HepG2 (cell line): ENCODE measurements at regions not wholly inside any gene's neighbourhood (a gene's known extent, or its start where the extent isn't known, plus 50 kb on each side); places are given as distances from the start of the nearest gene placed in this dataset.
"Not testable (repeated sequence)": the region's sequence is repeated elsewhere in the genome, so short reads cannot be mapped to it uniquely, and the experiment has no call there.

Experiments used
- ATAC-seq: fragments of 200-7000 bp; cut with Tn5 transposase; 3 replicates; pipeline ENCODE4 v1.9.1; 2020; ENCODE audit warnings: mild to moderate bottlenecking, moderate library complexity
- BruUV-seq: library from RNA; stranded (reverse); fragments of 400-500 nt; replicated peaks from 2 replicates; lab custom pipeline; 2021; lab: Mats Ljungman, UMichigan
- CTCF ChIA-PET: fragments of 300-600 bp; formaldehyde crosslinking; extraction: SDS; loops from one replicate; lab custom pipeline; 2021; ENCODE audit warnings: low total read pairs, inconsistent platforms, low intra/inter-chr PET ratio; lab: Yijun Ruan, JAX
- POLR2A ChIA-PET: fragments of 350-600 bp; sonication (Branson Sonifier 250); formaldehyde crosslinking; loops from one replicate; lab custom pipeline; 2020; ENCODE audit warnings: antibody characterized with exemption, inconsistent platforms; lab: Yijun Ruan, JAX
- DNase-seq: peaks from one replicate; pipeline ENCODE4 v3.0.0-alpha.2; 2015; ENCODE audit warnings: low spot score
- FAIRE-seq: peaks from 3 replicates; lab custom pipeline; 2011; peaks lifted over from hg19 to GRCh38; lab: Jason Lieb, UNC
- H2AFZ ChIP-seq: one replicate; pipeline ENCODE4 v1.6.1; 2011; ENCODE audit warnings: low read length, inconsistent platforms
- H3K27ac ChIP-seq: fragments of 300-600 bp; 3 replicates; pipeline ENCODE4 v1.8.0; 2011; ENCODE audit warnings: mixed run types, mild to moderate bottlenecking, mixed read lengths, low read length, inconsistent platforms; ENCODE audit not compliant: insufficient read depth; ENCODE audit errors: extremely low read length
- H3K27me3 ChIP-seq, 2 experiments: fragments of 200-600 bp in 1 of 2; 2 replicates in 1 of 2; 3 replicates in 1 of 2; pipeline versions ENCODE4 v1.6.0 to v1.8.0; 2011; ENCODE audit warnings: low read length in 2 of 2, mild to moderate bottlenecking in 2 of 2, moderate library complexity in 2 of 2, inconsistent platforms in 1 of 2; ENCODE audit not compliant: insufficient read depth in 2 of 2, control insufficient read depth in 1 of 2
- H3K36me3 ChIP-seq, 2 experiments: fragments of 200-600 bp in 1 of 2; replicated peaks in 1 of 2; 2 replicates in 1 of 2; 3 replicates in 1 of 2; pipeline versions ENCODE4 v1.5.1 to v1.8.0; 2011; ENCODE audit warnings: low read length in 2 of 2, inconsistent platforms in 1 of 2; ENCODE audit not compliant: insufficient read depth in 2 of 2, control insufficient read depth in 1 of 2
- H3K4me1 ChIP-seq: 2 replicates; pipeline ENCODE4 v1.5.1; 2012; ENCODE audit warnings: low read length, inconsistent platforms; ENCODE audit not compliant: insufficient read depth
- H3K4me2 ChIP-seq: 2 replicates; pipeline ENCODE4 v1.6.0; 2011; ENCODE audit warnings: low read depth, low read length, inconsistent platforms
- H3K4me3 ChIP-seq, 3 experiments: fragments of 200-600 bp in 1 of 3; sonication (generic), shearing (Covaris generic) in 1 of 3; replicated peaks in 1 of 3; 2 replicates each; pipeline ENCODE4 v1.5.1; 2011 to 2016; ENCODE audit warnings: low read length in 3 of 3, inconsistent platforms in 2 of 3, low read depth in 2 of 3, mild to moderate bottlenecking in 2 of 3, control low read depth in 1 of 3, mixed read lengths in 1 of 3; ENCODE audit not compliant: insufficient read depth in 1 of 3
- H3K79me2 ChIP-seq: one replicate; pipeline ENCODE4 v1.6.1; 2011; ENCODE audit warnings: low read length, inconsistent platforms; ENCODE audit not compliant: insufficient read depth
- H3K9ac ChIP-seq: 2 replicates; pipeline ENCODE4 v1.6.0; 2011; ENCODE audit warnings: mild to moderate bottlenecking, low read depth, low read length, inconsistent platforms; ENCODE audit not compliant: insufficient read depth
- H3K9me3 ChIP-seq: 2 replicates; pipeline ENCODE4 v1.5.1; 2012; ENCODE audit warnings: mild to moderate bottlenecking, low read length
- H4K20me1 ChIP-seq: 2 replicates; pipeline ENCODE4 v1.6.0; 2011; ENCODE audit warnings: inconsistent platforms, mild to moderate bottlenecking, low read length, moderate library complexity; ENCODE audit not compliant: insufficient read depth
- WGBS: methylation state at CpG from one replicate; pipeline ENCODE4 v1.1.6; 2017; ENCODE audit warnings: low lambda C conversion rate; 5-methylcytosine and 5-hydroxymethylcytosine counted together
- in situ Hi-C: cut with HindIII; loops from 2 replicates; pipeline ENCODE4 v1.10.0; 2017; ENCODE audit warnings: low pct_unique_long_range_greater_than_20kb; ENCODE audit not compliant: extremely low pct_ligation_motif_present
- intact Hi-C: fragments of 100-400 bp; cut with micrococcal nuclease; formaldehyde crosslinking; loops from one replicate; pipeline ENCODE4 v1.10.0; 2022; ENCODE audit not compliant: unreplicated experiment

DNA sequence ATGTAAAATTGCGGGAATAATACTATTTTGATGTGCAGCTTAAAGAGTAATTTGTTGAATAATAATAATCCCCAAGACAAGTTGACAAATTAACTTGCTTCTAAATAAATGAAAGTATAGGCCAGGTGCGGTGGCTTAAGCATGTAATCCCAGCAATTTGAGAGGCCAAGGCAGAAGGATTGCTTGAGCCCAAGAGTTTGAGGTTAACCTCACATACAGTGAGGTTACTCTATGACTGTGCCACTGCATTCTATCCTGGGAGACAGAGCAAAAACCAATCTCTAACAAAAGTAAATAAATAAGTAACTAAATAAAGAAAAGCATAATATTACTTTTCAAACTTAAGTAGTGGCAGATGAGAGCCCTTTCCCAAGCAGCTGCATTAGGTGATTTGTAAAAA is 2341.0 kb downstream of the EPHA3 start:
- H2AFZ ChIP-seq, H3K9ac ChIP-seq, H3K27me3 ChIP-seq, intact Hi-C loops, H3K79me2 ChIP-seq, H3K4me1 ChIP-seq, FAIRE-seq, DNase-seq, H4K20me1 ChIP-seq, H3K4me2 ChIP-seq, H3K36me3 ChIP-seq, H3K27ac ChIP-seq, in situ Hi-C loops, POLR2A ChIA-PET, CTCF ChIA-PET, H3K4me3 ChIP-seq, H3K9me3 ChIP-seq, ATAC-seq, BruUV-seq: not testable (repeated sequence)
- WGBS = 10% methylated on average over 2 of the region's 2 CpGs

DNA sequence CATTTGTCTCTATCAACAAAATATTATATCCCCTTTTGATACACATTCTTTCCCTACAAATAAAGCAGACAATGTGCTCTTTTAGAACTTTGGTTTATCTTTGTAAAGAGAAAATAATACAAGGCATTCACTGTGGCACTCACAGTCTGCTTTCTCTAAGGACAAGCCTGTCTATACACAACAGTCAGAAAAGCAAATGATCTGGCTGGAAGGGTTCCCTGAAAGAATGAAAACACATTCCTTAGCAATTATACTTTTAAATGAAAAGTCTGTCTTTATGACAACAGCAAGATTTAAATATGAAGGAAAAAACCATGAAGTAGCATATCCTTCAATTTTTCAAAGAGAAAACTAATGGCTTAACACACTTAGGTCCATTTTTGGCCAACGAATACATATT is 2359.1 kb downstream of the EPHA3 start:
- in situ Hi-C loops, H3K4me1 ChIP-seq, H3K9ac ChIP-seq, DNase-seq, H2AFZ ChIP-seq, H4K20me1 ChIP-seq, H3K27me3 ChIP-seq, ATAC-seq, BruUV-seq, intact Hi-C loops, H3K4me3 ChIP-seq, H3K4me2 ChIP-seq, H3K36me3 ChIP-seq, H3K27ac ChIP-seq, H3K79me2 ChIP-seq, FAIRE-seq, H3K9me3 ChIP-seq, CTCF ChIA-PET, POLR2A ChIA-PET: not testable (repeated sequence)
- WGBS = 0% methylated on average over 1 of the region's 1 CpG

DNA sequence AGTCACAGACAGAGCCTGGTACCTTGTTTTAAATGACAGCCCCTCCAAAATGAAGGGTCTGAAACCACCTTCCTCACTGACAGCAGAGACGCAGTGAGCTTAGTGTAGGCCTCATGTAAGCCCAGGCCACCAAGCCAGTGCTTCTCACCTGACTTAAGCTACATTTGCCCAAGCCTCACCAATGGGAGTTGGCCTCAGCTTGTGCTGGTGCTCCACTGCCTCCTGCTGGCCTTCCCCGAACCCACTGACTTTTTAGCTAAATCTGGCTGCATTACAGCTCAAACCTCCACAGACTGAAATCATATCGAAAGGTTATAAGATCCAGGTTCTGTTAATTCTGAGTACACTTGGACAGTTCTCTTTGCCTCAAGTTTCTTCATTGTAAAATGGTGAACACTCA is 2361.8 kb downstream of the EPHA3 start:
- in situ Hi-C loops, H3K4me2 ChIP-seq, H2AFZ ChIP-seq, H3K4me3 ChIP-seq, H3K27me3 ChIP-seq, intact Hi-C loops, H3K9ac ChIP-seq, BruUV-seq, CTCF ChIA-PET, H3K4me1 ChIP-seq, H4K20me1 ChIP-seq, DNase-seq, H3K36me3 ChIP-seq, H3K9me3 ChIP-seq, ATAC-seq, H3K79me2 ChIP-seq, FAIRE-seq, H3K27ac ChIP-seq, POLR2A ChIA-PET: not testable (repeated sequence)
- 12% methylated on average over 3 of the region's 3 CpGs for WGBS

DNA sequence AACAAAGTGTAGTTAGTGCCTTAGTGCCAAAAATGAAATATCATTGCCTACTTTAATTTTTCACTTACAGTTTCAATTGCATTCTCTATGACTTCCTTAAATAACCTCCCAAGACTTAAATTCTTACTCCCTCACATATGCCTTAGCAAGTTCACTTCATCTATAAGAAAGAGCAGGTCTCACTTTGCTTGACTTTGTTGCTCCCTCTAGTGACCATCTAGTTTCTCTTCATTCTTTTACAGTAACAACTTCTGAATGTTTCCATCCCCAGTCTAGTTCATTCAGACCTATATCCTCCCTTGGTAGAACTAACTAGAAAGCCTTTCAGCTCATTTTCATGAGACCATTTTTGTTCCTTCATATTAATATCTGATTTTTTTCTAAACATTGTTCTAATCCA is 2377.6 kb downstream of the EPHA3 start:
- H4K20me1 ChIP-seq, H3K9me3 ChIP-seq, H3K36me3 ChIP-seq, POLR2A ChIA-PET, H3K4me3 ChIP-seq, FAIRE-seq, BruUV-seq, in situ Hi-C loops, H3K9ac ChIP-seq, ATAC-seq, H3K4me1 ChIP-seq, H3K27me3 ChIP-seq, H3K27ac ChIP-seq, DNase-seq, H3K4me2 ChIP-seq, intact Hi-C loops, H2AFZ ChIP-seq, CTCF ChIA-PET, H3K79me2 ChIP-seq: not testable (repeated sequence)
